Esophagus (tissue), 2 donors: ENCODE measurements at regions not wholly inside any gene's neighbourhood (a gene's known extent, or its start where the extent isn't known, plus 50 kb on each side); places are given as distances from the start of the nearest gene placed in this dataset.

Experiments used
- H3K27ac ChIP-seq, 2 donors: one replicate each; pipeline ENCODE4 v1.5.1; 2013; ENCODE audit warnings: low read depth in 2 of 2, mild to moderate bottlenecking in 2 of 2, inconsistent platforms in 1 of 2, low read length in 1 of 2, moderate library complexity in 1 of 2
- H3K27me3 ChIP-seq, 2 donors: one replicate each; pipeline ENCODE4 v1.6.1; 2013; ENCODE audit warnings: low read length in 2 of 2, control low read depth in 1 of 2, mild to moderate bottlenecking in 1 of 2; ENCODE audit not compliant: insufficient read depth in 2 of 2, control insufficient read depth in 1 of 2
- H3K36me3 ChIP-seq, 2 donors: one replicate each; pipeline ENCODE4 v1.6.1; 2013; ENCODE audit warnings: low read length in 1 of 2; ENCODE audit not compliant: control insufficient read depth in 2 of 2, insufficient read depth in 2 of 2
- H3K4me1 ChIP-seq, 2 donors: one replicate each; pipeline ENCODE4 v1.6.1; 2013; ENCODE audit warnings: low read length in 1 of 2; ENCODE audit not compliant: control insufficient read depth in 2 of 2, insufficient read depth in 2 of 2
- H3K4me3 ChIP-seq, 2 donors: one replicate each; pipeline ENCODE4 v1.5.1; 2013; ENCODE audit warnings: low read length in 2 of 2, mild to moderate bottlenecking in 2 of 2, low read depth in 1 of 2, moderate library complexity in 1 of 2
- H3K9me3 ChIP-seq, 2 donors: one replicate each; pipeline ENCODE4 v1.6.1; 2013; ENCODE audit warnings: mild to moderate bottlenecking in 2 of 2, low read depth in 1 of 2, low read length in 1 of 2, moderate library complexity in 1 of 2; ENCODE audit not compliant: control insufficient read depth in 2 of 2, insufficient read depth in 1 of 2
- WGBS, 2 donors: extraction: QIAGEN DNeasy Blood & Tissue Kit; methylation state at CpG; one replicate each; pipeline ENCODE4 v1.1.7; 2013; 5-methylcytosine and 5-hydroxymethylcytosine counted together
- donor health status: healthy with polysubstance abuse.
- donor health status: Bipolar disorder and iron deficiency.

DNA sequence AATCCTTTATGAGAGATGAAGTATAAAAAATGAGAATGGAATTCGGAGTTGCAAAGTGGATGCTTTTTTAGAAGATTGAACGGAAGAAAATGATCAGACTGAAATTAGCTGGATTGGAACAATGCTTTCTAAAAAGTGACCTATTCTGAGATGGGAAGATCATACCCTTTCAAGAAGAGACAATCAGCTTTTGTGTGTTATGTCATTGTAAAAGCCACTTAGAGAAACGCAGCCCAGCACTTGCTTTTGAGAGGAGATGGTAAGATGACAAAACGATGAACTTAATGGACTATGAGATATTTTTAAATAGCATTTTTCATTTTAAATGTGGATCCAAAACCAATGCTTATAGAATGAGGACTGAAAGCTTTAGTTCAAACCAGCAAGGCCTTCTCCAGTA, 871.4 kb upstream of the KLHL29 start:
- Histone ChIP-seq H3K9me3 (no peaks in the 10 kb centered on the region), H3K27ac (no peak overlapping the region), H3K4me1 (no peaks in the 10 kb centered on the region), H3K4me3 (no peak overlapping the region), H3K36me3 (no peaks in the 10 kb centered on the region), H3K27me3 (no peaks in the 10 kb centered on the region)
- 83 to 87% methylated on average over 4 of the region's 4 CpGs for WGBS, 2 donors

- WGBS, 2 donors = 0 to 35% methylated on average over 1 of the region's 1 CpG
Observed at GRCh38 chr2:22517141-22517540, 867.8 kb upstream of the KLHL29 start.

DNA sequence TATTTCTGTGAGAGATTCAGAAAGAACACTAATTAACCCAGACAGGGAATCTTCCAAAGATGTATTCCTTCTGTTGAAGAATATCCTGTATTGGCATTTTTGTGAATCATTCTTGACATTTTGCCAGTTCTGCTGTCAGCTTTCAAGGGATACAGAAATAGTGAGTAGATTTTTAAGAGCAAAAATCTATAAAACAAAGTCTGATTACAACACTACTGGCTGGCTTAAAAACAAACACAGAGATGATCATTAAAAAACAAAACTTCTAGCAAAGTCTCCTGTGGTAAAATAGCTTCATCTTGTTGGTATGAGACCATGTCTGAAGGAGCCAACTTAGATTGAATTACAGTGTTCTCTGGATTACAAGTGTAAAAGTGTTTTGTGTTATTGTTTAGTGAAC, 866.3 kb upstream of the KLHL29 start:
- H3K4me3 ChIP-seq = no peak overlapping the region
- no peaks in the 10 kb centered on the region for H3K27me3 ChIP-seq
- no peaks in the 10 kb centered on the region for H3K4me1 ChIP-seq
- no peak overlapping the region for H3K27ac ChIP-seq
- no peaks in the 10 kb centered on the region for H3K36me3 ChIP-seq
- H3K9me3 ChIP-seq = no peaks in the 10 kb centered on the region

More at GRCh38 chr2:22517141-22517540, 867.8 kb upstream of the KLHL29 start:
- Histone ChIP-seq H3K36me3 (no peaks in the 10 kb centered on the region), H3K9me3 (no peaks in the 10 kb centered on the region), H3K27me3 (no peaks in the 10 kb centered on the region), H3K4me1 (no peaks in the 10 kb centered on the region), H3K4me3 (no peak overlapping the region), H3K27ac (no peak overlapping the region)

- Histone ChIP-seq H3K27me3 (no peaks in the 10 kb centered on the region), H3K27ac (no peak overlapping the region), H3K9me3 (no peaks in the 10 kb centered on the region), H3K4me1 (no peaks in the 10 kb centered on the region), H3K4me3 (no peak overlapping the region), H3K36me3 (no peaks in the 10 kb centered on the region)
- WGBS, 2 donors = 68 to 74% methylated on average over 8 of the region's 8 CpGs
Observed at GRCh38 chr2:22520369-22521288, 864.4 kb upstream of the KLHL29 start.

DNA sequence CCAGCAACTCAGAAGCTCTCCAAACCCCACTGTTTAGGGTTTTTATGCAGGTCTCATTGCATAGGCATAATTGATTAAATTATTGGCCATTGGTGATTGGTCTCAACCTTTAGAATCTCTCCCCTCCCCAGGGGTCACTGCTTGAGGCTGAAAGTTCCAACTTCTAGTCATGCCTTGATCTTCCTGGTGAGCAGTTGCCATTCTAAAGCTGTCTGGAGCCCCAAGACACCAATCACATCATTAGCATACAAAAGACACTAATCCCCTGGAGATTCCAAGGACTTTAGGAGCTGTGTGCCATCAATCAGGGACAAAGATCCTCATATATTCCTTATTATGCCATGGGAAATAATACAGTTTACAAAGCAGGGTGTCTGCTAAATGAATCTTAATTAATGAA, 863.4 kb upstream of the KLHL29 start:
- no peaks in the 10 kb centered on the region for H3K36me3 ChIP-seq
- H3K4me1 ChIP-seq = no peaks in the 10 kb centered on the region

GRCh38 chr2:22525681-22526080, 859.3 kb upstream of the KLHL29 start:
- Histone ChIP-seq H3K27ac (no peak overlapping the region), H3K36me3 (no peaks in the 10 kb centered on the region), H3K4me3 (no peak overlapping the region), H3K4me1 (no peaks in the 10 kb centered on the region), H3K9me3 (no peaks in the 10 kb centered on the region), H3K27me3 (no peaks in the 10 kb centered on the region)

More for the DNA sequence above, 863.4 kb upstream of the KLHL29 start:
- no peak overlapping the region for H3K27ac ChIP-seq
- no peak overlapping the region for H3K4me3 ChIP-seq
- H3K9me3 ChIP-seq = no peaks in the 10 kb centered on the region
- no peaks in the 10 kb centered on the region for H3K27me3 ChIP-seq

GRCh38 chr2:22530131-22530530, 854.8 kb upstream of the KLHL29 start:
- H3K36me3 ChIP-seq = no peaks in the 10 kb centered on the region
- no peak overlapping the region for H3K27ac ChIP-seq
- no peaks in the 10 kb centered on the region for H3K27me3 ChIP-seq
- no peaks in the 10 kb centered on the region for H3K9me3 ChIP-seq
- no peak overlapping the region for H3K4me3 ChIP-seq
- WGBS, 2 donors = 88 to 90% methylated on average over 4 of the region's 4 CpGs
- no peaks in the 10 kb centered on the region for H3K4me1 ChIP-seq

DNA sequence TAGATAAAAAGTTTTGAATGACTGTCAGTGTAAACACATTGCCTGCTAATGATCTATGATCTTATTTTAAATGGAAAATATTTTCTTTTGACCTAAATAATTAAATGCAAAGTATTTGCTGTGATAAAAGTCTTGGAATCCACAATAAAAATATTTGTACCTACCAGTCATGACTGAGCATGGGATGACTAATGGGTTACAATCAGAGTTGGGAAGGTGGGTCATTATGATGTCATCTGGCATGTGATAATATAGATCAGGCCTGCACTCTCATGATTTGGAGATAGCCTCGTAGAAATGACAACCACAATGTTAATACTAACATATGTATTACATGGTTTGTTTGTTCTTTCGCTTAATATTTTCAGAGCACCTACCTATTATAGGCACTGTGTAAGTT, 848.8 kb upstream of the KLHL29 start:
- no peak overlapping the region for H3K27ac ChIP-seq
- no peaks in the 10 kb centered on the region for H3K9me3 ChIP-seq
- H3K36me3 ChIP-seq = no peaks in the 10 kb centered on the region
- WGBS, 2 donors = 57 to 71% methylated on average over 2 of the region's 2 CpGs
- no peaks in the 10 kb centered on the region for H3K4me1 ChIP-seq
- H3K4me3 ChIP-seq = no peak overlapping the region
- H3K27me3 ChIP-seq = no peaks in the 10 kb centered on the region

- no peak overlapping the region for H3K4me3 ChIP-seq
- H3K4me1 ChIP-seq = no peaks in the 10 kb centered on the region
- no peaks in the 10 kb centered on the region for H3K27me3 ChIP-seq
- H3K36me3 ChIP-seq = no peaks in the 10 kb centered on the region
- no peak overlapping the region for H3K27ac ChIP-seq
- H3K9me3 ChIP-seq = no peaks in the 10 kb centered on the region
- WGBS, 2 donors = 80 to 89% methylated on average over 1 of the region's 1 CpG
Observed at GRCh38 chr2:22554453-22554852, 830.5 kb upstream of the KLHL29 start.

- Histone ChIP-seq H3K9me3 (no peaks in the 10 kb centered on the region), H3K27ac (no peak overlapping the region), H3K27me3 (no peaks in the 10 kb centered on the region), H3K36me3 (no peaks in the 10 kb centered on the region), H3K4me1 (no peaks in the 10 kb centered on the region), H3K4me3 (no peak overlapping the region)
- WGBS, 2 donors = 38 to 41% methylated on average over 2 of the region's 2 CpGs
Observed at GRCh38 chr2:22557406-22557805, 827.6 kb upstream of the KLHL29 start.
